ENCODE measurements at regions not wholly inside any gene's neighbourhood (a gene's known extent, or its start where the extent isn't known, plus 50 kb on each side); places are given as distances from the start of the nearest gene placed in this dataset.

DNA sequence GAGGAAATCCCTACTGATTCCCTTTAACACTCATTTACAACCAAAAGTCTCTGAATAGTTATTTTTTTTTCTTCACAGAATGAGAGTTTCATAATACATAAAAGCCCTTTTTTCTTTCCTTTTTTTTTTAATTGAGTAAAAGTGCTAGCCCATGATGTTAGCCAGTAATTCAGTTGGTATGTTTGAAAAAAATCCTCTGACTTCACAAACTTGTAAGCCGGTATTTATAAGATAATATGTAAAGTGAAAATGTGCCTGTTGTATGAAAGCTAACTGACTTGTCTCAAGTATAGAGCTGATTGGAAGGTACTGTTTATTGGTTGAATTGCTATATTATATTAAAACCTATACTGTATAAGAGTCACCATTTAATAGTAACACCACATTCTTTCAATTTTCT is 70.2 kb upstream of the NEIL3 start:
- TF ChIP-seq, protein P1, sequence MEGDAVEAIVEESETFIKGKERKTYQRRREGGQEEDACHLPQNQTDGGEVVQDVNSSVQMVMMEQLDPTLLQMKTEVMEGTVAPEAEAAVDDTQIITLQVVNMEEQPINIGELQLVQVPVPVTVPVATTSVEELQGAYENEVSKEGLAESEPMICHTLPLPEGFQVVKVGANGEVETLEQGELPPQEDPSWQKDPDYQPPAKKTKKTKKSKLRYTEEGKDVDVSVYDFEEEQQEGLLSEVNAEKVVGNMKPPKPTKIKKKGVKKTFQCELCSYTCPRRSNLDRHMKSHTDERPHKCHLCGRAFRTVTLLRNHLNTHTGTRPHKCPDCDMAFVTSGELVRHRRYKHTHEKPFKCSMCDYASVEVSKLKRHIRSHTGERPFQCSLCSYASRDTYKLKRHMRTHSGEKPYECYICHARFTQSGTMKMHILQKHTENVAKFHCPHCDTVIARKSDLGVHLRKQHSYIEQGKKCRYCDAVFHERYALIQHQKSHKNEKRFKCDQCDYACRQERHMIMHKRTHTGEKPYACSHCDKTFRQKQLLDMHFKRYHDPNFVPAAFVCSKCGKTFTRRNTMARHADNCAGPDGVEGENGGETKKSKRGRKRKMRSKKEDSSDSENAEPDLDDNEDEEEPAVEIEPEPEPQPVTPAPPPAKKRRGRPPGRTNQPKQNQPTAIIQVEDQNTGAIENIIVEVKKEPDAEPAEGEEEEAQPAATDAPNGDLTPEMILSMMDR (IDR thresholded peaks at IDR 0.05; ENCODE audit: extremely low read depth in 1 of 2, insufficient read depth in 1 of 2, low read depth in 1 of 2, low read length in 2 of 2), result no peak
- no peak for TF ChIP-seq POLR2A (IDR thresholded peaks at IDR 0.05; ENCODE audit: low read depth, low read length)
